ENCODE measurements at regions not wholly inside any gene's neighbourhood (a gene's known extent, or its start where the extent isn't known, plus 50 kb on each side); places are given as distances from the start of the nearest gene placed in this dataset.

DNA sequence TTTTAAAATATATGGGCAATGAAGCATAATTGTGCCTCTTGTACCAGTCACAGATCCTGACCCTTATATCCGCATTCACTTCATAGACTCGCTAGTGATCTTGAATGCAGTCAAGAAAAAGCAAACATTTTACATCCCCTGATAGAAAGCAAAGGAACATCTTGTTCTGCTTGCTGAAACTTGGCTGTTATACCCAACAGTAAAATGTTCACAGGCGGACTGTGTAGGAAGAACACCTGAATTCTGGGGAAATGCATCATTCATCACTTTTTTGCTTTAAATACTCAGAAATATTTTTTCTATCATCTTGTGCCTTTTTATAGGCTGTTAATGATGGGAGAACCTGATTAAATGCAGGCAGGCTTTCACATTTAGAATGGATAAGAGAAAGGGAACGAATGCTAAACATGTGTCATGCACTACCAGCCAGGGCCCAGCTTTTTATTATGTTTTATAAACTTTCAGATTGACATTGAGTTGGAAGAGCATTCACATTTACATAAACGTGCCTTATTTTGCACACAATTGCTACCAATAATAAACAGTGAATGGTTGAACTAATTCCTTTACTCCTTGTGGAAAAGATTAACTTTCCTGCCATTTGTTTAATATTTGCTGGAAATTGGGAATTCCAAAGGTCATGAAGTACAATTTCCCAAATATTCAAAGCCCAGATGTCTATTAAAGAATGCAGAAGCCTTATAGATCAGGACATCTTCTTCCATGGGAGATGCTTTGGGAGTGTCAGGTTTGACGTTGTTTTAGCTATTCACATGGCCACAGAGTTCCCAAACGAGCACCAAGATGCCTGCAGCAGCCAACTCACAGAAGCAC lies 756.2 kb downstream of the TLE1 start:
- in situ Hi-C loops (cut with MboI), result no loop called here
- SMC1A ChIA-PET (ENCODE audit: uncharacterized antibody, unreplicated experiment), result no interaction called here

More for the DNA sequence above, 756.2 kb downstream of the TLE1 start:
- Histone ChIP-seq H3K9ac (ENCODE audit: control insufficient read depth, insufficient read depth, low read length) (no peak overlapping the region), H3K27ac (ENCODE audit: control insufficient read depth, insufficient read depth) (no peak overlapping the region), H2AFZ (ENCODE audit: control insufficient read depth, low read depth, low read length) (no peak overlapping the region), H3K27me3 (replicated peaks in 1 of 2; ENCODE audit: control insufficient read depth in 2 of 2, insufficient read depth in 2 of 2, low read length in 1 of 2) (no peaks in the 10 kb centered on the region), H4K20me1 (ENCODE audit: control insufficient read depth, insufficient read depth) (no peaks in the 10 kb centered on the region), H3K9me3 (replicated peaks; ENCODE audit: control insufficient read depth, insufficient read depth, low read length) (no peaks in the 10 kb centered on the region), H3K4me1 (ENCODE audit: control insufficient read depth, insufficient read depth, low read length) (no peaks in the 10 kb centered on the region), H3K36me3 (ENCODE audit: control insufficient read depth in 2 of 2, insufficient read depth in 2 of 2, low read length in 1 of 2) (no peaks in the 10 kb centered on the region), H3K79me2 (ENCODE audit: control insufficient read depth, insufficient read depth, low read length) (no peaks in the 10 kb centered on the region), H3K4me3 (no peak overlapping the region), H3K4me2 (ENCODE audit: control insufficient read depth, insufficient read depth) (no peak overlapping the region)
- intact Hi-C loops (cut with micrococcal nuclease; ENCODE audit: unreplicated experiment), result no loop called here
- FAIRE-seq, result no peak
- ChIA-PET POLR2A (no interaction called here), RAD21 (ENCODE audit: unreplicated experiment) (no interaction called here), CTCF (no interaction called here)
- TF ChIP-seq, protein P1, sequence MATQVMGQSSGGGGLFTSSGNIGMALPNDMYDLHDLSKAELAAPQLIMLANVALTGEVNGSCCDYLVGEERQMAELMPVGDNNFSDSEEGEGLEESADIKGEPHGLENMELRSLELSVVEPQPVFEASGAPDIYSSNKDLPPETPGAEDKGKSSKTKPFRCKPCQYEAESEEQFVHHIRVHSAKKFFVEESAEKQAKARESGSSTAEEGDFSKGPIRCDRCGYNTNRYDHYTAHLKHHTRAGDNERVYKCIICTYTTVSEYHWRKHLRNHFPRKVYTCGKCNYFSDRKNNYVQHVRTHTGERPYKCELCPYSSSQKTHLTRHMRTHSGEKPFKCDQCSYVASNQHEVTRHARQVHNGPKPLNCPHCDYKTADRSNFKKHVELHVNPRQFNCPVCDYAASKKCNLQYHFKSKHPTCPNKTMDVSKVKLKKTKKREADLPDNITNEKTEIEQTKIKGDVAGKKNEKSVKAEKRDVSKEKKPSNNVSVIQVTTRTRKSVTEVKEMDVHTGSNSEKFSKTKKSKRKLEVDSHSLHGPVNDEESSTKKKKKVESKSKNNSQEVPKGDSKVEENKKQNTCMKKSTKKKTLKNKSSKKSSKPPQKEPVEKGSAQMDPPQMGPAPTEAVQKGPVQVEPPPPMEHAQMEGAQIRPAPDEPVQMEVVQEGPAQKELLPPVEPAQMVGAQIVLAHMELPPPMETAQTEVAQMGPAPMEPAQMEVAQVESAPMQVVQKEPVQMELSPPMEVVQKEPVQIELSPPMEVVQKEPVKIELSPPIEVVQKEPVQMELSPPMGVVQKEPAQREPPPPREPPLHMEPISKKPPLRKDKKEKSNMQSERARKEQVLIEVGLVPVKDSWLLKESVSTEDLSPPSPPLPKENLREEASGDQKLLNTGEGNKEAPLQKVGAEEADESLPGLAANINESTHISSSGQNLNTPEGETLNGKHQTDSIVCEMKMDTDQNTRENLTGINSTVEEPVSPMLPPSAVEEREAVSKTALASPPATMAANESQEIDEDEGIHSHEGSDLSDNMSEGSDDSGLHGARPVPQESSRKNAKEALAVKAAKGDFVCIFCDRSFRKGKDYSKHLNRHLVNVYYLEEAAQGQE (IDR thresholded peaks at IDR 0.05; ENCODE audit: low read depth, low read length), result no peak
- no peak for TF ChIP-seq ZNF384 (IDR thresholded peaks at IDR 0.05; ENCODE audit: borderline replicate concordance, low read depth, low read length)
- no peak for TF ChIP-seq IKZF2 (IDR thresholded peaks at IDR 0.05)
- TF ChIP-seq, protein P2, sequence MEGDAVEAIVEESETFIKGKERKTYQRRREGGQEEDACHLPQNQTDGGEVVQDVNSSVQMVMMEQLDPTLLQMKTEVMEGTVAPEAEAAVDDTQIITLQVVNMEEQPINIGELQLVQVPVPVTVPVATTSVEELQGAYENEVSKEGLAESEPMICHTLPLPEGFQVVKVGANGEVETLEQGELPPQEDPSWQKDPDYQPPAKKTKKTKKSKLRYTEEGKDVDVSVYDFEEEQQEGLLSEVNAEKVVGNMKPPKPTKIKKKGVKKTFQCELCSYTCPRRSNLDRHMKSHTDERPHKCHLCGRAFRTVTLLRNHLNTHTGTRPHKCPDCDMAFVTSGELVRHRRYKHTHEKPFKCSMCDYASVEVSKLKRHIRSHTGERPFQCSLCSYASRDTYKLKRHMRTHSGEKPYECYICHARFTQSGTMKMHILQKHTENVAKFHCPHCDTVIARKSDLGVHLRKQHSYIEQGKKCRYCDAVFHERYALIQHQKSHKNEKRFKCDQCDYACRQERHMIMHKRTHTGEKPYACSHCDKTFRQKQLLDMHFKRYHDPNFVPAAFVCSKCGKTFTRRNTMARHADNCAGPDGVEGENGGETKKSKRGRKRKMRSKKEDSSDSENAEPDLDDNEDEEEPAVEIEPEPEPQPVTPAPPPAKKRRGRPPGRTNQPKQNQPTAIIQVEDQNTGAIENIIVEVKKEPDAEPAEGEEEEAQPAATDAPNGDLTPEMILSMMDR (IDR thresholded peaks at IDR 0.05 in 2 of 3, conservative IDR thresholded peaks at IDR 0.05 in 1 of 3; ENCODE audit: control insufficient read depth in 2 of 3, extremely low read depth in 1 of 3, insufficient read depth in 1 of 3, low read depth in 3 of 3, low read length in 3 of 3), result no peak
- TF ChIP-seq, protein P3, sequence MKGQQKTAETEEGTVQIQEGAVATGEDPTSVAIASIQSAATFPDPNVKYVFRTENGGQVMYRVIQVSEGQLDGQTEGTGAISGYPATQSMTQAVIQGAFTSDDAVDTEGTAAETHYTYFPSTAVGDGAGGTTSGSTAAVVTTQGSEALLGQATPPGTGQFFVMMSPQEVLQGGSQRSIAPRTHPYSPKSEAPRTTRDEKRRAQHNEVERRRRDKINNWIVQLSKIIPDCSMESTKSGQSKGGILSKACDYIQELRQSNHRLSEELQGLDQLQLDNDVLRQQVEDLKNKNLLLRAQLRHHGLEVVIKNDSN (IDR thresholded peaks at IDR 0.05; ENCODE audit: borderline replicate concordance, extremely low read length, insufficient read depth, low read depth, low read length), result no peak
- TF ChIP-seq, protein P4, sequence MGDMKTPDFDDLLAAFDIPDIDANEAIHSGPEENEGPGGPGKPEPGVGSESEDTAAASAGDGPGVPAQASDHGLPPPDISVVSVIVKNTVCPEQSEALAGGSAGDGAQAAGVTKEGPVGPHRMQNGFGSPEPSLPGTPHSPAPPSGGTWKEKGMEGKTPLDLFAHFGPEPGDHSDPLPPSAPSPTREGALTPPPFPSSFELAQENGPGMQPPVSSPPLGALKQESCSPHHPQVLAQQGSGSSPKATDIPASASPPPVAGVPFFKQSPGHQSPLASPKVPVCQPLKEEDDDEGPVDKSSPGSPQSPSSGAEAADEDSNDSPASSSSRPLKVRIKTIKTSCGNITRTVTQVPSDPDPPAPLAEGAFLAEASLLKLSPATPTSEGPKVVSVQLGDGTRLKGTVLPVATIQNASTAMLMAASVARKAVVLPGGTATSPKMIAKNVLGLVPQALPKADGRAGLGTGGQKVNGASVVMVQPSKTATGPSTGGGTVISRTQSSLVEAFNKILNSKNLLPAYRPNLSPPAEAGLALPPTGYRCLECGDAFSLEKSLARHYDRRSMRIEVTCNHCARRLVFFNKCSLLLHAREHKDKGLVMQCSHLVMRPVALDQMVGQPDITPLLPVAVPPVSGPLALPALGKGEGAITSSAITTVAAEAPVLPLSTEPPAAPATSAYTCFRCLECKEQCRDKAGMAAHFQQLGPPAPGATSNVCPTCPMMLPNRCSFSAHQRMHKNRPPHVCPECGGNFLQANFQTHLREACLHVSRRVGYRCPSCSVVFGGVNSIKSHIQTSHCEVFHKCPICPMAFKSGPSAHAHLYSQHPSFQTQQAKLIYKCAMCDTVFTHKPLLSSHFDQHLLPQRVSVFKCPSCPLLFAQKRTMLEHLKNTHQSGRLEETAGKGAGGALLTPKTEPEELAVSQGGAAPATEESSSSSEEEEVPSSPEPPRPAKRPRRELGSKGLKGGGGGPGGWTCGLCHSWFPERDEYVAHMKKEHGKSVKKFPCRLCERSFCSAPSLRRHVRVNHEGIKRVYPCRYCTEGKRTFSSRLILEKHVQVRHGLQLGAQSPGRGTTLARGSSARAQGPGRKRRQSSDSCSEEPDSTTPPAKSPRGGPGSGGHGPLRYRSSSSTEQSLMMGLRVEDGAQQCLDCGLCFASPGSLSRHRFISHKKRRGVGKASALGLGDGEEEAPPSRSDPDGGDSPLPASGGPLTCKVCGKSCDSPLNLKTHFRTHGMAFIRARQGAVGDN (IDR thresholded peaks at IDR 0.05), result no peak
- no TSS peak for BruUV-seq (replicated peaks)
- 15% methylated on average over 7 of the region's 7 CpGs for WGBS (ENCODE audit: insufficient coverage, insufficient replicate concordance, low lambda C conversion rate, missing lambda C conversion rate)
- no peak for DNase-seq (ENCODE audit: low read depth, low spot score)
- ATAC-seq, result no peak

All from GM12878 (cell line).